ENCODE measurements at regions not wholly inside any gene's neighbourhood (a gene's known extent, or its start where the extent isn't known, plus 50 kb on each side); places are given as distances from the start of the nearest gene placed in this dataset.

DNA sequence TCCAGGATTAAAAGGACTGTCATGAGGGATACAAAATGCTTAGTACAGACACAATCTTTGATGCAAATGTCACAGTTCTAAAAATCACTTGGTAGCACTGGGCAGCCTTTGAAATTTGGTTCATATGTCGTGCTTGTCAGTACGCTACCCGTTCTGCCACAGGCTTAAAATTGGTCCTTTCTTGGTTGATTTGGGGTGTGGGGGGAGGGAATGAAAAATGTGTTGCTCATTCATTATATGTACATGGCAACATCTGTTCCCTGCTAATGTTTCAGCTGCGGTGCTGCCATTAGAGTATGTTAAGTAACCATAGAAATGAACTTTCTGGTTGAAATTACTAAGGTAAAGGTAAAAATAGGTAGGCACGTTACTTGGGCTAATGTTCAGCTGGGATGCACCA is 155.4 kb upstream of the ARHGAP5 start:
- H2BK5ac ChIP-seq (ENCODE audit: low read depth, low read length, poor library complexity, severe bottlenecking), result no peak overlapping the region
- TF ChIP-seq, protein P1, sequence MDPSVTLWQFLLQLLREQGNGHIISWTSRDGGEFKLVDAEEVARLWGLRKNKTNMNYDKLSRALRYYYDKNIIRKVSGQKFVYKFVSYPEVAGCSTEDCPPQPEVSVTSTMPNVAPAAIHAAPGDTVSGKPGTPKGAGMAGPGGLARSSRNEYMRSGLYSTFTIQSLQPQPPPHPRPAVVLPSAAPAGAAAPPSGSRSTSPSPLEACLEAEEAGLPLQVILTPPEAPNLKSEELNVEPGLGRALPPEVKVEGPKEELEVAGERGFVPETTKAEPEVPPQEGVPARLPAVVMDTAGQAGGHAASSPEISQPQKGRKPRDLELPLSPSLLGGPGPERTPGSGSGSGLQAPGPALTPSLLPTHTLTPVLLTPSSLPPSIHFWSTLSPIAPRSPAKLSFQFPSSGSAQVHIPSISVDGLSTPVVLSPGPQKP (IDR thresholded peaks at IDR 0.05; ENCODE audit: borderline replicate concordance, low read depth, low read length), result no peak
- TF ChIP-seq RFX5 (IDR thresholded peaks at IDR 0.05; ENCODE audit: low read depth, low read length), result no peak
- TF ChIP-seq MAZ (IDR thresholded peaks at IDR 0.05; ENCODE audit: borderline replicate concordance, low read depth, low read length), result no peak
- TF ChIP-seq, protein P2, sequence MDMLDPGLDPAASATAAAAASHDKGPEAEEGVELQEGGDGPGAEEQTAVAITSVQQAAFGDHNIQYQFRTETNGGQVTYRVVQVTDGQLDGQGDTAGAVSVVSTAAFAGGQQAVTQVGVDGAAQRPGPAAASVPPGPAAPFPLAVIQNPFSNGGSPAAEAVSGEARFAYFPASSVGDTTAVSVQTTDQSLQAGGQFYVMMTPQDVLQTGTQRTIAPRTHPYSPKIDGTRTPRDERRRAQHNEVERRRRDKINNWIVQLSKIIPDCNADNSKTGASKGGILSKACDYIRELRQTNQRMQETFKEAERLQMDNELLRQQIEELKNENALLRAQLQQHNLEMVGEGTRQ (IDR thresholded peaks at IDR 0.05; ENCODE audit: low read depth, low read length), result no peak
- TF ChIP-seq RCOR1 (IDR thresholded peaks at IDR 0.05; ENCODE audit: insufficient replicate concordance, low read length), result no peak
- no peak for TF ChIP-seq FOS (IDR thresholded peaks at IDR 0.05; ENCODE audit: low read depth, low read length)
- TF ChIP-seq NFE2L2 (IDR thresholded peaks at IDR 0.05; ENCODE audit: low read depth, low read length), result no peak
- no peak for TF ChIP-seq BHLHE40 (IDR thresholded peaks at IDR 0.05; ENCODE audit: low read depth, low read length)
- no peak for TF ChIP-seq POLR2A (IDR thresholded peaks at IDR 0.05; ENCODE audit: low read depth, low read length)
- TF ChIP-seq, protein P3, sequence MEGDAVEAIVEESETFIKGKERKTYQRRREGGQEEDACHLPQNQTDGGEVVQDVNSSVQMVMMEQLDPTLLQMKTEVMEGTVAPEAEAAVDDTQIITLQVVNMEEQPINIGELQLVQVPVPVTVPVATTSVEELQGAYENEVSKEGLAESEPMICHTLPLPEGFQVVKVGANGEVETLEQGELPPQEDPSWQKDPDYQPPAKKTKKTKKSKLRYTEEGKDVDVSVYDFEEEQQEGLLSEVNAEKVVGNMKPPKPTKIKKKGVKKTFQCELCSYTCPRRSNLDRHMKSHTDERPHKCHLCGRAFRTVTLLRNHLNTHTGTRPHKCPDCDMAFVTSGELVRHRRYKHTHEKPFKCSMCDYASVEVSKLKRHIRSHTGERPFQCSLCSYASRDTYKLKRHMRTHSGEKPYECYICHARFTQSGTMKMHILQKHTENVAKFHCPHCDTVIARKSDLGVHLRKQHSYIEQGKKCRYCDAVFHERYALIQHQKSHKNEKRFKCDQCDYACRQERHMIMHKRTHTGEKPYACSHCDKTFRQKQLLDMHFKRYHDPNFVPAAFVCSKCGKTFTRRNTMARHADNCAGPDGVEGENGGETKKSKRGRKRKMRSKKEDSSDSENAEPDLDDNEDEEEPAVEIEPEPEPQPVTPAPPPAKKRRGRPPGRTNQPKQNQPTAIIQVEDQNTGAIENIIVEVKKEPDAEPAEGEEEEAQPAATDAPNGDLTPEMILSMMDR (conservative IDR thresholded peaks at IDR 0.05; ENCODE audit: low read depth, low read length), result no peak
- no peak for TF ChIP-seq CEBPB (IDR thresholded peaks at IDR 0.05; ENCODE audit: low read depth, low read length)
- H3K79me1 ChIP-seq (ENCODE audit: low read depth in 1 of 2, low read length in 2 of 2), result no peaks in the 10 kb centered on the region
- no peak overlapping the region for H2AK5ac ChIP-seq (ENCODE audit: low read depth, low read length)
- H3K4me3 ChIP-seq (ENCODE audit: insufficient read depth, low read depth, low read length), result no peak overlapping the region
- H3K4ac ChIP-seq (ENCODE audit: low read depth, low read length), result no peak overlapping the region
- no CpG with 5 or more reads among the region's 5 CpGs for WGBS, 2 experiments (ENCODE audit: extremely low coverage in 2 of 2, insufficient read length in 1 of 2)
- CTCF ChIA-PET, result no interaction called here
- no peak overlapping the region for H2BK120ac ChIP-seq (ENCODE audit: low read depth, low read length)
- no peak for DNase-seq
- no peak overlapping the region for H2AFZ ChIP-seq (replicated peaks; ENCODE audit: low read length, poor library complexity)
- H4K5ac ChIP-seq (ENCODE audit: low read depth, low read length), result no peak overlapping the region
- no peak for ATAC-seq (ENCODE audit: low read depth)
- POLR2A ChIA-PET (ENCODE audit: unreplicated experiment), result no interaction called here
- H3K4me1 ChIP-seq (ENCODE audit: control insufficient read depth, insufficient read depth, low read length), result no peaks in the 10 kb centered on the region; the same call in 1 of the 2 replicates
- dilution Hi-C loops (cut with HindIII; ENCODE audit: low sequenced_read_pairs, unreplicated experiment), result no loop called here
- no peak overlapping the region for H3K27ac ChIP-seq (ENCODE audit: insufficient read depth, low read length)
- H3K27me3 ChIP-seq (ENCODE audit: control insufficient read depth, insufficient read depth, low read length), result no peaks in the 10 kb centered on the region
- H3K36me3 ChIP-seq (ENCODE audit: control insufficient read depth, insufficient read depth, low read length), result no peaks in the 10 kb centered on the region
- H4K91ac ChIP-seq (ENCODE audit: insufficient read depth, low read depth, low read length), result no peak overlapping the region
- in situ Hi-C loops (cut with MboI; ENCODE audit: low sequenced_read_pairs), result no loop called here
- H3K23ac ChIP-seq (ENCODE audit: low read depth, low read length), result no peak overlapping the region
- no peak overlapping the region for H4K8ac ChIP-seq (ENCODE audit: low read depth in 2 of 2, low read length in 2 of 2)
- H3K9ac ChIP-seq (ENCODE audit: low read depth, low read length), result no peak overlapping the region
- H4K20me1 ChIP-seq (ENCODE audit: insufficient read depth, low read length), result no peaks in the 10 kb centered on the region
- no peak overlapping the region for H3K14ac ChIP-seq (replicated peaks; ENCODE audit: low read depth, low read length)
- intact Hi-C loops (cut with micrococcal nuclease), result loop anchor here (2.0 to 10.0 kb wide), 2 partner anchors 25 to 553 kb away; no protein-coding TSS in a partner anchor
- no peak overlapping the region for H3K4me2 ChIP-seq (ENCODE audit: low read depth, low read length)
- H3K9me1 ChIP-seq (ENCODE audit: insufficient read depth, low read length), result no peaks in the 10 kb centered on the region
- no peak overlapping the region for H3K56ac ChIP-seq (ENCODE audit: extremely low read depth, insufficient read depth, low read length)
- no peak overlapping the region for H2AK9ac ChIP-seq (replicated peaks; ENCODE audit: low read depth, low read length, poor library complexity)
- H3K18ac ChIP-seq (ENCODE audit: low read depth, low read length), result no peak overlapping the region
- no TSS peak for BruUV-seq (replicated peaks)
- H2BK20ac ChIP-seq (ENCODE audit: low read depth, low read length), result no peak overlapping the region
- H3K9me3 ChIP-seq (ENCODE audit: control insufficient read depth, insufficient read depth, low read length), result no peaks in the 10 kb centered on the region
- H2BK15ac ChIP-seq (ENCODE audit: low read depth, low read length), result no peak overlapping the region
